MCF 10A (cell line): ENCODE measurements at regions not wholly inside any gene's neighbourhood (a gene's known extent, or its start where the extent isn't known, plus 50 kb on each side); places are given as distances from the start of the nearest gene placed in this dataset.

Experiments
- BruUV-seq: library from RNA; stranded (reverse); fragments of 400-500 nt; replicated peaks from 2 replicates; lab custom pipeline; 2021; lab: Mats Ljungman, UMichigan
- CTCF ChIA-PET: fragments of 300-600 bp; sonication (Branson Sonifier 250); formaldehyde crosslinking; extraction: SDS; loops from one replicate; lab custom pipeline; 2021; ENCODE audit warnings: antibody characterized with exemption, inconsistent platforms; lab: Yijun Ruan, JAX
- POLR2A ChIA-PET: fragments of 300-600, 350-650 bp; sonication (Branson Sonifier 250); formaldehyde crosslinking; extraction: SDS; loops from one replicate; lab custom pipeline; 2020; ENCODE audit warnings: antibody characterized with exemption, inconsistent platforms; lab: Yijun Ruan, JAX
- DNase-seq: peaks from one replicate; pipeline ENCODE4 v3.0.0-alpha.2; 2018; ENCODE audit not compliant: unreplicated experiment
- H3K27ac Mint-ChIP-seq: one replicate; pipeline ENCODE4 v1.8.0; 2022; ENCODE audit warnings: mild to moderate bottlenecking, low read depth, mixed read lengths; ENCODE audit not compliant: unreplicated experiment
- H3K27me3 Mint-ChIP-seq: one replicate; pipeline ENCODE4 v1.8.0; 2022; ENCODE audit warnings: mixed read lengths; ENCODE audit not compliant: insufficient read depth, unreplicated experiment
- H3K36me3 Mint-ChIP-seq: one replicate; pipeline ENCODE4 v1.8.0; 2022; ENCODE audit warnings: mild to moderate bottlenecking, moderate library complexity, mixed read lengths; ENCODE audit not compliant: insufficient read depth, unreplicated experiment
- H3K4me1 Mint-ChIP-seq: one replicate; pipeline ENCODE4 v1.8.0; 2022; ENCODE audit warnings: mixed read lengths; ENCODE audit not compliant: insufficient read depth, unreplicated experiment
- H3K4me3 Mint-ChIP-seq: one replicate; pipeline ENCODE4 v1.8.0; 2022; ENCODE audit warnings: mild to moderate bottlenecking, moderate library complexity, mixed read lengths; ENCODE audit not compliant: unreplicated experiment
- H3K9me3 Mint-ChIP-seq: one replicate; pipeline ENCODE4 v1.8.0; 2022; ENCODE audit warnings: mixed read lengths; ENCODE audit not compliant: unreplicated experiment
- CTCF ChIP-seq: fragments of 200-600 bp; IDR thresholded peaks from one replicate; pipeline ENCODE4 v1.8.0; 2022; ENCODE audit warnings: antibody characterized with exemption, mild to moderate bottlenecking; ENCODE audit not compliant: unreplicated experiment
- intact Hi-C: fragments of 100-400 bp; cut with micrococcal nuclease; formaldehyde crosslinking; loops from 2 replicates; pipeline ENCODE4 v1.14.1; 2022

GRCh38 chr3:26078539-26078938 is 288.6 kb downstream of the OXSM start:
- BruUV-seq = no TSS peak
- Mint-ChIP-seq H3K4me3 (no peak overlapping the region), H3K4me1 (no peaks in the 10 kb centered on the region), H3K9me3 (no peaks in the 10 kb centered on the region), H3K27ac (no peak overlapping the region), H3K36me3 (peaks cover 3% of the 10 kb centered on the region), H3K27me3 (no peaks in the 10 kb centered on the region)
- POLR2A ChIA-PET = no interaction called here
- intact Hi-C loops = no loop called here
- DNase-seq = no peak
- TF ChIP-seq CTCF = no peak
- CTCF ChIA-PET = interaction anchor here (0.6 kb wide), 1 partner anchor 13 kb away, joined by 3 read pairs; no protein-coding TSS in a partner anchor

- Mint-ChIP-seq H3K27ac (no peak overlapping the region), H3K4me3 (no peak overlapping the region), H3K9me3 (no peaks in the 10 kb centered on the region), H3K36me3 (no peaks in the 10 kb centered on the region), H3K27me3 (no peaks in the 10 kb centered on the region), H3K4me1 (no peaks in the 10 kb centered on the region)
- intact Hi-C loops = no loop called here
- BruUV-seq = no TSS peak
- no peak for DNase-seq
- CTCF ChIA-PET = interaction anchor here (0.6 kb wide), 1 partner anchor 455 kb away, joined by 4 read pairs; no protein-coding TSS in a partner anchor
- no peak for TF ChIP-seq CTCF
- POLR2A ChIA-PET = no interaction called here
These were observed 291.3 kb downstream of the OXSM start for GRCh38 chr3:26081166-26081565.

GRCh38 chr3:26081806-26082205 is 291.9 kb downstream of the OXSM start:
- POLR2A ChIA-PET = no interaction called here
- intact Hi-C loops = no loop called here
- no peaks in the 10 kb centered on the region for H3K36me3 Mint-ChIP-seq

GRCh38 chr3:26082911-26083310 is 293.0 kb downstream of the OXSM start:
- ChIA-PET POLR2A (no interaction called here), CTCF (no interaction called here)
- H3K4me3 Mint-ChIP-seq = no peak overlapping the region
- H3K4me1 Mint-ChIP-seq = no peaks in the 10 kb centered on the region
- no peaks in the 10 kb centered on the region for H3K9me3 Mint-ChIP-seq
- no TSS peak for BruUV-seq
- no peak for DNase-seq
- no peak overlapping the region for H3K27ac Mint-ChIP-seq
- no peak for TF ChIP-seq CTCF
- H3K27me3 Mint-ChIP-seq = no peaks in the 10 kb centered on the region
- H3K36me3 Mint-ChIP-seq = no peaks in the 10 kb centered on the region
- intact Hi-C loops = no loop called here

More at GRCh38 chr3:26081806-26082205, 291.9 kb downstream of the OXSM start:
- H3K4me3 Mint-ChIP-seq = no peak overlapping the region
- CTCF ChIA-PET = interaction anchor here (0.6 kb wide), 1 partner anchor 456 kb away, joined by 4 read pairs; no protein-coding TSS in a partner anchor
- no peaks in the 10 kb centered on the region for H3K4me1 Mint-ChIP-seq
- DNase-seq = no peak
- H3K9me3 Mint-ChIP-seq = no peaks in the 10 kb centered on the region
- no TSS peak for BruUV-seq
- H3K27me3 Mint-ChIP-seq = no peaks in the 10 kb centered on the region
- no peak overlapping the region for H3K27ac Mint-ChIP-seq
- TF ChIP-seq CTCF = no peak
